Cerebellar nuclear complex (tissue), 1 donor: ENCODE measurements at regions not wholly inside any gene's neighbourhood (a gene's known extent, or its start where the extent isn't known, plus 50 kb on each side); places are given as distances from the start of the nearest gene placed in this dataset.

Experiments used
- DNase-seq, 2 experiments: peaks; one replicate each; lab custom pipeline; 2025; lab: John Stamatoyannopoulos, UW

DNA sequence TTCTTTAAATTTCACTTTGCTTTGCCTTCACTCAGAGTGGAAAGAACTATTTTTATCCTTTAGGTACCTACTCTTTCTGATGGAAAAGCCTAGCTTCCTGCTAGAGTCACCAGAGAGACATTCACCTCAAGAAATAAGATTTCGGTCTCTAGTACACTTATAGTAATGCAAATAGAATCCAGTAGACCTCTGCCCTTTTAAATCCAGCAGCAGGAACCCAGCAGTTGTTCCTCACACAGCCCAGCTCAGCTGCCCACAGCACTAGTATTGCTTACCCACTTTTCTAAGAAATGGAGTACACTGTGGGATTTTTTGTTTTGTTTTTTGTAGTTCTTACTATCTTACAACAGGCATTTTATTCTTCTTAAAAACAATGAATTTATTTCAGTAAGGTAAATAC is 497.0 kb upstream of the CCDC54 start:
- no peak for DNase-seq

DNA sequence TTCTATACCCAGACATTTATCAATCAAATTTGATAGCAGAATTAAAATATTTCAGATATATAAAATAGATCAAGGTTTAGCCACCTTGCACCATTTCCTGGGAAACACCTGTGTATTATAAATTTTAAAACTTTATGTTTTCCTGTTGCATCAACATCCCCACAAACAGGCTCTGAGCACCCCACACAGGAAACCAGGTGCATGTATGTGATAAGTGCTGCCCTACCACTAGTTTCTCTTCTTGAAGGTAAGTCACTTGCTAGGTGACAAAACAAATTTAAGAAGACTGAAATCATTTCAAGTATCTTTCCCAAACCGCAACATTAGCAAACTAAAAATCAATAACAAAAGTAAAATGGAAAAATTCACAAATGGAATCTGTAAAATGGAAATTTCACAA is 496.1 kb upstream of the CCDC54 start:
- no peak for DNase-seq

DNA sequence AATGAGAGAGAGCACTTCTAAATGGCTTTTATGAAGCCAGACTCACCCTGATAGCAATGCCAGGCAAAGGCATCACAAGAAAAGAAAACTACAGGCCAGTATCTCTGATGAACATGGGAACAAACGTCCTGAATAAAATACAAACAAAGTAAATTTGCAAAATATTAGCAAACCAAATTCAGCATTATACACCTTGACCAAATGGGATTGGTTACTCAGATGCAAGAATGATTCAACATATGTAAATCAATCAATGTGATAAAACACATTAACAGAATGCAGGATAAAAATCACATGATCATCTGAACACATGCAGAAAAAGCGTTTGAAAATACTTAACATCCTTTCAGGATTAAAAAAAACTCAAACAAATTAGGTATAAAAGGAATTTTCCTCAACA is 494.9 kb upstream of the CCDC54 start:
- no peak for DNase-seq

GRCh38 chr3:106906074-106906473 is 471.2 kb upstream of the CCDC54 start:
- DNase-seq: no peak

DNA sequence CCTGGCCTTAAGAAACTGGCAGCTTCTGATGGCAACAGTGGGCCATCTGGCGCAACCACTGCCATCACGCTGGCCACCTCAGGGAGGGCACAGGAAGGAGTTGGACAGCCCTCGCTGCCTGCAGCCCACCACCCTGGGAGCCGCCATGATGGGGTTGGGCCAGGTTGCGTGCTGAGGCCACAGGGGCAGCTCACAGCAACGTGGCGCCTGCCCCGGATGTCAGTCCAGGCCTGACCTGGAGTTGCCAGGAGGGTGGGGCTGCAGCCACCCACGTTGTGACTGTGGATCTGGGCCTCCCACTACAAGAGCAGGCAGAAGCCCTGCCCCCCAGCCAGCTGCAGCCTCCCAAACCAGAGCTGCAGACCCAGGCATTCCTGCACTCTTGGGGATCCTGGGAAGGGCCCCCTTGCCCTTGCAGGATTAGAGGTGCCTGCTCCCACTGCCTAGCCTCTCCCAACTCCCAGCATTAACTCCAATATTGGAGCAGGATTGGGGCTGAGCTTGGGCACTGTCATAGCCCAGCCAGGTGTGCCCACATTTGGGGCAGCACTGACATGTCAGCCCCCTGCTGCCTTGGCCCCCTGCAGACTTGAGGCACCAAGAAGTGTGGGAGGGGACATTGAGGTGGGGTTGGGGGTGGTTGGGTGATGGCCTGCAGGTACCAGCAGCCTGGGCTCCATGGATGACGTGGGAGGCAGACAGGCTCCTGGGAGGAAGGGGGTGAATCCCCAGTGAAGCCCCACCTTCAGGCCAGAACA is 468.9 kb upstream of the CCDC54 start:
- no peak for DNase-seq

- DNase-seq: no peak
These were observed 464.0 kb upstream of the CCDC54 start for GRCh38 chr3:106913111-106913698.

- DNase-seq: no peak
These were observed 463.3 kb upstream of the CCDC54 start for GRCh38 chr3:106913966-106914365.

DNA sequence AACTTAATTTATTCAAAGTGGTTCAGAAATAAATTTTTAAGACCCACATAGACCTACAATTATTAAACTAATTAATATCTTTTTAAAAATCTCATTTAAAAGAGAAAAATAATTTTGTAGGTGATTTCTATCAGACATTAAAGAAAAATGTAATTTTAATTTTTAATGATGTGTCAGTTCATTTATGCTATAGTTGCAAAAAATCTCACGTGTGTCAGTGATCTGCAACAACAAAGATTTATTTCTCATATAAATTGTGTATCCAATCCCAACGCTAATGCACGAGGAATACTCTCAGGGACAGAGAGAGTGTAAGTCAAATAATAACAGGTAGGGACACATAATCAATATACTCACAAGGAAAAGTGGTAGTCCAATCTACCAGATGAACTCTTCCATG is 456.6 kb upstream of the CCDC54 start:
- DNase-seq: no peak

- DNase-seq: no peak
These were observed 448.2 kb upstream of the CCDC54 start for GRCh38 chr3:106929081-106929480.

DNA sequence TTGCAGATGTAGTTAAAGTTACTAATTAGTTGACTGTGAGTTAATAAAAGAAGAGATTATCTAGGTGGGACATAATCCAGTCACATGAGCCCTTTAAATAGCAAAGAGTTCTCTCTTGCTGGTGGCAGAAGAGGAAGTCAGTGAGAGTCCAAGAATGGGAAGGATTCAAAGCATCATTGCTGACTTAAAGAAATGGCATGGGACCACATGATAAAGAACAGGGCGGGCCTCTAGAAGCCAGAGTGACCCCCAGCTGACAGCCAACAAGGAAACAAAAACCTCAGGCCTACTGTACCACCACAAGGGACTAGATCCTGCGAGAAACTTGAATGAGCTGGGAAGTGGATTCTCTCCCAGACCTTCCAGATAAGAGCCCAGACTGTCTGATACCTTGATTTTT is 447.2 kb upstream of the CCDC54 start:
- no peak for DNase-seq

DNA sequence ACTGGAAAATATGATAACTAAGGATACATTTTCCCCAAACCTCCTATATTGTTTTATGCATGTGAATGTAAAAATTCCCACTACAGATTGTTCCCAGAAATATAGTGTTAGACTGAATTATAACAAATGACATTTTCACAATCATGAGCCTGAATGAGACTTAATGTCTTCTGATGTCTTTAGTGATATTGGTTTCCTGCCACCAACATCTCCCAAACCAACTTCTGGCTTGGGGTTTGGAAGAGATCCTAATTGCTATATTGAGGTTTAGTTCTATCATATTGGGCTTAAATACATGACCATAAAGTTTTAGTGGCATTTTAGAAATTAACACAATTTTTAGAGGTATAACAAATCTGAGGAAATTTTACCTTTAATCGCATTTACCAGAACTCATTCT is 445.3 kb upstream of the CCDC54 start:
- DNase-seq: no peak

- no peak for DNase-seq
These were observed 440.9 kb upstream of the CCDC54 start for GRCh38 chr3:106936337-106936736.

GRCh38 chr3:106942051-106942450 is 435.2 kb upstream of the CCDC54 start:
- no peak for DNase-seq

GRCh38 chr3:106943071-106943470 is 434.2 kb upstream of the CCDC54 start:
- DNase-seq: no peak

- DNase-seq: no peak
These were observed 431.8 kb upstream of the CCDC54 start for GRCh38 chr3:106945435-106945834.

GRCh38 chr3:106946866-106947265 is 430.4 kb upstream of the CCDC54 start:
- no peak for DNase-seq

DNA sequence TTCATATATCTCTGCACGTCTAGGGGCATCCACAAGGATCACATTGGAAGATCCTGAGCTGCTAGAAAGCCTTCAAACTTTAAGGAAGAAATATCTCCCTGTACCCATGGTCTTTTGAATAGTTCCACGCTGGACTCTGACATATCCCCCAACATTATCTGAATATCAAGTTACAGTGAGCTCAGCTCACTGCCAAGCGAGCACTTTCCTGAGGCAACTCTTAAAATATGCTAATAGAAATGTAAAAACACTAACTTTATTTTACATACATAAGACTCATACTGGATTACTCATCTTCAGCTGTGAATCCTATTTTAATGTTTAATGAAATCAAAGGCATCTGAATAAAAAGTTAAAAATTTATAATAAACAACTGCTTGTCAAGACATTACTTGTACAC is 420.2 kb upstream of the CCDC54 start:
- no peak for DNase-seq

DNA sequence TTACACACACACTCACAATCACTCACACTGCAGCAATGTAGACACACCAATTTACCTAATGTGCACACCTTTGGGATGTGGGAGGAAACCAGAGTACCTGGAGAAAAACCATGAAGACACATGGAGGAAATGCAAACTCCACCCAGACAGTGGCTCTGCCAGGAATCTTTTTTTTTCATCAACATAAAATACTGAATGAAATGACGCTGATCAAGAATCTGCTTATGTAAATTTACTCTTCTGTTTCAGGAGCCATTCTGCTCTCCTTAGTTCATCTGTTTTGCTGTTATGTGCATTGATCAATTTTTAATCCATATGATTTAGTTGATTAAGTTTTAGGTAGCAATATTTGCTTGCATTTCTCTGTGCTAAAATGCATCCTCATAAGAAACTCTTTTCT is 414.2 kb upstream of the CCDC54 start:
- DNase-seq: no peak

DNA sequence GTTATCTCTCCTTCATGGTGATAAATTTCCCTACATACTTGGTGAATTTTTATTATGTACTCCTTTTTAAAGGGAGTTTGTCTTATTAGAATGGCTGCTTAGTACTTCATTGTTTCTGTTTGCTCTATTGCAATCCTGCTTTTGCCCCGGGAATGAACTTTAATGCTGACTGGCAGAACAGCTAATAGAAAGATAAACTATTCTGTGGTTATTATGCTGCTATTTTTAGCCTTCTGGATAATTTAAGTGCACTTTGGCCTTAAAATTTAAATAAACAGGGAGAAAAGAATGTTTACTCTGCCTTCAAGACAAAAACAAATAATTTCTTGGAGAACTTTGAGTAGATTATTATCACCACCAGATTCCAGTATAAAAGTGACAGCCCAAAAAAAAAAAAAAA is 413.8 kb upstream of the CCDC54 start:
- no peak for DNase-seq

DNA sequence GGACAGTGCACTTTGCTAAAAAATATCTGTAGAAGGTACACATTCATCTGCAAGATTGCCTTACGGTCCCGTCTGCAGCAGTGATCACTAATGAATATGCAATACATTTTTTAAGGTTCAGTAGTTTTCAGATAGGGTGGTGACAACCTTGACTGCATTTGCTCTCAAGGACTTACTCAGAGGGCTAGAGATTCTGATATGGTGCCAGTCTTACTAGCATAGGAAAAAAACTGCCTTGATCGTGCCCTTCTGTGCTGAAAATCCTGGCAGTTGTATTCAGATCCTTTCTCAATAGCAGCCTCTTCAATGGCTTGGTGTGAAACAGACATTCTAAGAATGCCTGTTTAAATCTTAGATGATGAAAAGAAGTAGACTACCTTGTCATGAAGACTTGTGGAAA is 411.9 kb upstream of the CCDC54 start:
- DNase-seq: no peak

DNA sequence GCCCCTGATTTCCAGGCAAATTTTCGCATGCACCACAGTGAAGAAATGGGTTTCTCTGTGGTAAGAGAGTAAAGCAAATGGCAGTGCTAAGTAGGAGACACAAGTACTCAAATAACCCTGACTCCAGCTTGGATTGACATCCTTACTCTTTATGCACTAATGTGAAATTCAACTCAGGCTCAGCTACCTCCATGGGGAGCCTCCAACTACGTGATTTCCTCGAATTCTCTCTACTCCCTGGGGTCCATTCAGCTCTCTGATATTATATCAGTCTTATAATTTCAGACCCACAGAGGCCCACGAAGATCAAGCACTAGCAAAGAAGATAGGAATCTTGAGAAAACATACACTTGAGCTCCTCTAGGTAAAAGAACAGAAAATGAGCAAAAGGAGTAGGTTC is 407.6 kb upstream of the CCDC54 start:
- no peak for DNase-seq

GRCh38 chr3:106981392-106981791 is 395.8 kb upstream of the CCDC54 start:
- no peak for DNase-seq

GRCh38 chr3:106985721-106986120 is 391.5 kb upstream of the CCDC54 start:
- DNase-seq: no peak
